ENCODE measurements at regions not wholly inside any gene's neighbourhood (a gene's known extent, or its start where the extent isn't known, plus 50 kb on each side); places are given as distances from the start of the nearest gene placed in this dataset.

GRCh38 chr21:27265492-27265891 is 298.6 kb upstream of the ADAMTS5 start:
- no peak for DNase-seq

DNA sequence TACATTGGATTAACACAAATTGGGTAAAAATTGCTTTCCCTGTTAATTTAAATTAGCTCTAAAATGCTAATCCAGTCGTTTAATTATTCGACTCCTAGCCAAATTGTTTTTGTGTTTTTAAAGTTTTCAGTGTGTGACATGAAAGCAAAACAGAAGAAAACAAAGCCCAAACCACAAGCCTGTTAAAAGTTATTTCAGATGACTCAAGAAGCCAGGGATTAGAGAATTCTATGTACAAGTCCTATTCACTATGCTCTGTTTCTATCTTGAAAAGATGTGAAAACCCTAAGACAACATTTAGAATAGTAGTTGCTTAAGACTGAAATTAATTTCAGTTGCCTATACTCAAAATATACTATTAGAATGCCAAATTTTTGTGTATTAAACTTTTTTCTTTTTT is 294.8 kb upstream of the ADAMTS5 start:
- no peak for DNase-seq

GRCh38 chr21:27260728-27261127 is 293.8 kb upstream of the ADAMTS5 start:
- no peak for DNase-seq

- no peak for DNase-seq
Observed at GRCh38 chr21:27258742-27259448, 292.0 kb upstream of the ADAMTS5 start.

DNA sequence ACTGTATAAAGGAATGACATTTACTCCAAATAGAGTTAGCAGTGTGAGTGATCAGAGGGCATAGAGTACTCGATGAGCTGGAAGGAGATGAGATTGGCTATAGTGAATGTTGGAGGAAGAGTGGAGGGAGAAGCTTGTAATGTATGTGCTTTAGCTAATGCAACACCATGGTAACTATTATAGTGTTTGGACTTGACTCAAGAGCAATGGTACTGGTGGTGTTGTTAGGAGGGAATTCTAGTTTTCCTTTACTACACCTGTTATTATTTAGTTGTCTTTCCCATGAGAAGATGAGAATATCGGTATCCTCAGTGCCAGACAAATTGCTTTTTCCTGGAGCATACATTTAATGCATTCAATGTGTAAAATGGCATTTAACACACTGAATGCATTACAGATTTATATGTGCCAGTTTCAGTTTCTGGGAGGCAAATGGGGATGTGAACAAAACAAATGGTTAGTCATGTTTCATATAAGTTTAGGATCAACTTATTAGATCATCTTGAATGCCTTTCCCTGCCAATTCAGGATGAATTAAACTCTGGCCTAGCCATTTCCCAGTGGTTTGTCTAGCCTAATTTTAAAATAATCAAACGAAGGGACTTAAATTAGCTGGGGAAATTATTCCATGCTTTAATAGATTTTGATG is 291.1 kb upstream of the ADAMTS5 start:
- no peak for DNase-seq

DNA sequence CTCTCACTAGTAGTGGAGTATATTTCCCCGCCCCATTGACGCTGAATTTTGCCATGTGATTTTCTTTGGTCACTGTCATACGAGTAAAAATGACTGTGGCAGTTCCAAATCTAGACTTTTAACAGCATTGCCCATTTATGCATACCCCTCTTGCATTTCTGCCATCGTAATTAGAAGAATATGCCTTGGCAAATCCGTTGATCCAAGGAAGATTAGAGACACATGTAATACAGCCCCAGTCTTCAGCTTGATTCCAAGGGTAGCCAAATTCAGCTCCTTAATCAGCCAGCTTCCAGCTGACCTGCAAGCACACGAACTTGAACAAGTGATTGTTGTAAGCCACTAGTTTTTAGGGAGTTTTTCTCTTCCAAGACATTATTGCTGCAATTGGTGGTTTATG is 290.3 kb upstream of the ADAMTS5 start:
- DNase-seq: no peak

GRCh38 chr21:27251752-27252151 is 284.9 kb upstream of the ADAMTS5 start:
- no peak for DNase-seq

DNA sequence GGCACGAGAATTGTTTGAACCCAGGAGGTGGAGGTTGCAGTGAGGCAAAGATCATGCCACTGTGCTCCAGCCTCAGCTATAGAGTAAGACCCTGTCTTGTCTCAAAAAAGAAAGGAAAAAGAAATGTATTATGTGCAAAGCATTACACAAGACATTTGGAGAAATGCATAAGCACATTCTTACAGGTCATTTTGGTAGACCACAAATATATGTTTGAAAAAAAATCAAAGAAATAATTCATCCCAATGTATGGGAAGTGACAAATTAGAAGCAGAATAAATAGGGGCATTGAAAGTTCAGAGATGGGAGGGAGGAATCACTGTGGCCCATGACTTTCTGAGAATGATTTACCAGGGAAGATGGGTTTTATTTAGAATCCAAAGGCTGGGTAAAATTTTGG is 283.5 kb upstream of the ADAMTS5 start:
- DNase-seq: no peak

- DNase-seq: no peak
Observed at GRCh38 chr21:27248814-27249213, 281.9 kb upstream of the ADAMTS5 start.

GRCh38 chr21:27246741-27247140 is 279.9 kb upstream of the ADAMTS5 start:
- no peak for DNase-seq

DNA sequence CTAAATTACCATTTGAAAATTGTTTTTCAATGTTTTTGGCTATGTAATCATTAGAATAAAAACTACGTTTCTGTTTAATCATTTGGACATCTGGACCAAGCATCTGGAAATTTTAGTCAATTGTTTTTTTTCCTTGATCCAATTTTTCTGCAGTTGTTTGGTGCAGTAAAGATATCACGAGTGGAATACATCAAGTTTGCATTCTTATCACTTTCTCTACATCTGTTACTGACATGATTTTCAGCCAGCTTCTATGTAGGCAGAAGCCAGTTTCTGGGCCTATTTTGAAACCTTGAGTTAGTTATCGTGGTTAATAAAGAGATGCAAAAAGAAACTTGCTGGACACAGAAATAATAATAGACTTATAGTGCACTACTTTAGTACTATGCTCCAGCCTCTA is 277.9 kb upstream of the ADAMTS5 start:
- DNase-seq: no peak

DNA sequence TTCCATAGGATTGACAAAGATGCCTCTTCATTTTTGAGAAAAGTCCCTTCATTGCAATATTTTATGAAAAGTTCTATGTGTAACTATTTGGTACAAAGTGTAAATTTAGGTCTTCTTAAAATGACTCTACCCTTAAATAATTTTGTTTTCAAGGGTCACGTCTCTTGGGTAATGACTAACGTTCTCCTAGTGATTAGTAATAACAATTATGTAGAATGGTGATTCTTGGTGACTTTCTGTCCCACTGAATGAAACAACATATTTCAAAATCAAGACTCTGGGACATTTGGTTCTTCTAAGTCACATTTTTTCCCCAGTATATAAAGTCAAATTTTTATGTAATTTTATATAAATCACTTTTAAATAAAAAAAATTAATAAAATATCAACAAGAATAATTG is 277.5 kb upstream of the ADAMTS5 start:
- no peak for DNase-seq

DNA sequence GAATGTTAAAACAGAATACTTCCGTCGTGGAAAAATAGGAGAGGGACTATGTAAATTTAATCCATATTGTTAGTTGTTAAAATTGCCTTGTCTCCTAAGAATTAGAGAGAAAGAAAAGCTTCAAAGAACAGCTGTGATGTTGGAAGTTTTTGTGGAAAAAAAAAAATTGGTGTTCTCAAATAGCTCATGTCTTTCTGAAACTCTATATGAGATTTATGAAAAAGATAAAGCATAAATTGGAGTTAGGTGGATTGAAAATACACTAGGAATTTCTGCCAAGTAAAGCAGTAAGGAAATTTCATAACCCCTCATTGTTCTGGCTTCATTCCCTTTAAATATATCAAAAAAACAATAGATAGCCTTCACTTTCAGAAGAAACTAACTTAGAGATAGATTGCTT is 274.0 kb upstream of the ADAMTS5 start:
- DNase-seq: no peak

- no peak for DNase-seq
Observed at GRCh38 chr21:27233514-27234115, 266.7 kb upstream of the ADAMTS5 start.

DNA sequence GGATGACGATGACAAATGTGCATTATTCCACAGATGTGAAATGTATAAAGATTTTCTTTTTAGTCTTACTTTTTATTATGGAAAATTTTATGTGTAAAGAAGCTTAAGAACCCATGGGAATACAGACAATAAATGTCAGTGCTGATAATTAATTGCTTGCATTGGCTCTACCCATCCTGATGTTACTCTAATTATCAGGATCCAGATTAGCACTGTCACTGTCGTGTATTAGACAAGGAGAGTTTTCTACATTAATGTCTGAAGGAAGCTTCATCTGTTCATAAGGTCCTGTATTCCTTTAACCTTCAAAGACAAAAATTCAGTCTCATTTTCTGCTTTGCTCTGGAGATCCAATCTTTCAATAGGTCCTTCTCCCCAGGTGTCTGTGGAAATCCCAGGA is 259.1 kb upstream of the ADAMTS5 start:
- DNase-seq: no peak

- no peak for DNase-seq
Observed at GRCh38 chr21:27225151-27225550, 258.3 kb upstream of the ADAMTS5 start.

GRCh38 chr21:27224169-27224568 is 257.3 kb upstream of the ADAMTS5 start:
- DNase-seq: no peak

- no peak for DNase-seq
Observed at GRCh38 chr21:27221077-27221476, 254.2 kb upstream of the ADAMTS5 start.

- no peak for DNase-seq
Observed at GRCh38 chr21:27220416-27220815, 253.5 kb upstream of the ADAMTS5 start.

GRCh38 chr21:27219068-27219467 is 252.2 kb upstream of the ADAMTS5 start:
- DNase-seq: no peak

- DNase-seq: no peak
Observed at GRCh38 chr21:27213303-27213702, 246.4 kb upstream of the ADAMTS5 start.

GRCh38 chr21:27212441-27212840 is 245.6 kb upstream of the ADAMTS5 start:
- DNase-seq: no peak

GRCh38 chr21:27209546-27209945 is 242.7 kb upstream of the ADAMTS5 start:
- no peak for DNase-seq

- no peak for DNase-seq
Observed at GRCh38 chr21:27206368-27206982, 239.6 kb upstream of the ADAMTS5 start.

All from central memory CD4-positive, alpha-beta T cell (primary cell).